Stimulated activated CD8-positive, alpha-beta memory T cell treated with anti-CD3 and anti-CD28 coated beads, Interleukin-7, amount 100 ng/mL, for 1 hour (primary cell): ENCODE measurements at regions not wholly inside any gene's neighbourhood (a gene's known extent, or its start where the extent isn't known, plus 50 kb on each side); places are given as distances from the start of the nearest gene placed in this dataset.

ENCODE experiments used
- DNase-seq, 2 donors: peaks; one replicate each; pipeline ENCODE4 v3.0.0-alpha.2; 2020; ENCODE audit warnings: low read depth in 2 of 2

DNA sequence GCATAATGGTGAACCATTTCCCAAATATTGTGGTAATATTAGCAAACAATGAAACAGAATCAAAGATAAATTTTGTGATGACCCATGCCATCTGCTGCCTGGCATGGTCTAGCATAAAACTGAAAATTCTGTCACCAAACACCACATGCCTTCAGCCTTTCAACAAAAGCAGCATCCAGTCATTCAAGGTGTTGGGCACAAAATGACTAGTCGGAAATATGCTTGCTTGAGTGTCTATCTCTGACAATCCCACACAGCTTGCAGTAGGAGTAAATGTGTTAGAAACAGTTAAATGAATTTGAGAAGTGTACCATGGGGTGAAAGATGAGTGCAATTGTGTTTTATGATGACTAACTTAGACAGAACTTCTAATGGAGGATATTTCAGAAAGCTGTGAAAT lies 61.7 kb upstream of the CDIN1 start:
- DNase-seq, result no peak

GRCh38 chr15:36519067-36519466 lies 60.4 kb upstream of the CDIN1 start:
- DNase-seq, result no peak

DNA sequence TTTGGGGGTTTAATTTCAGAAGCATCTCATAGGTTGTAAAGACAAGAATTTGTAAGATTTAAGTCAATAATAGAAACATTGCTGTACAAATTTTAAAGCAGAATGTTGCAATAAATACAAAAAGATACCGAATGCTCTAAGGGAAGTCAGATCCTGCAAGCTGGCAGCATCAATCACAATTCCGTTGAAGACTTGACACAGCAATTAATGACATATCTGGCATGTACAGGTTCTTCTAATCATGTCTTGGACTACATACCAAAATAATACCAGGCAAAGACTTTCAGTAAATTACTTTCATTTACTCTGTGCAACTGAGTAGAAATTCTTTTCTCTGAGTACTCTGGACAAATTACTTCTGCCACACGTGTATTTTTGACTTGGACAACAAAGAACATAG lies 54.0 kb upstream of the CDIN1 start:
- no peak for DNase-seq

DNA sequence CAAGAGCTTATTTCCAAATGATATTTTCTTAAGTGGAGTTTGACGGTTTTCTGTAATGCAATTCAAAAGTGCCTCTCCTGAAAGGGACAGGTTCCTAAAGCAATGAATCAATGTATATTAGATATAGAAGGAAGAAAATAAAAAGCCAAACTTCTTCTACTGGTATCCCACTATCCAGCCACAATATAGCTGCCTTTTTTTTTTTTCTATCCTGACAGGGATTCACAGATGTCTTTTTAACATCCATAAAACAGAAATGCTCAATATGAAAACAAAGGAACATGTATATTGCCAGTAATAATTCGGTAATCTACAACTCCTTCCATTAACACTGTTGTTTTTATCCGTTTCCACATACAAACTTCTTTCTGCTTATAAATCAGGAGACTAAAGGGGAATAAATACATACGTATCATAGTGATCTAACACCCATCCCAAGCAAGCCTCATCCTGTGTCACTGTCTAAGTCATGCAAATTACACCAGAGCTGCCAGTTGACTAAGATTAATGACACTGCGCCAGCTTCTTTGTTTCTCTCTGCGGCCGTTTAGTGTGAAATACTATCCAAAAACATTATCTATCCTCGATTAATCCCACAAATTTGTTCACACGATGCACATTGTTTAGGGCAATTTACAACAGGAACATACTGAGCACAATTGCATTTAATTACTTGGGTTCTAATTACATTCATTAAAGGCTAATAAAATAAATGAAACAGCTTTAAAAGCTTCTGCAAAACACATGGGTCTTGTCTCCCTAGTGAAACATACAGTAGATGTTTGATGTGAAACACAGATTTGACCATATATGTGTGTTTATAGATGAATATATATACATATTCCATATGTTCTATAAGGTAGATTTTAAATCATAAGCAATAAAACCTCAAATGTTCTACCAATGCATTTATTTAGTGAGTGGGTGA lies 51.9 kb upstream of the CDIN1 start:
- no peak for DNase-seq

GRCh38 chr15:36529296-36530011 lies 50.0 kb upstream of the CDIN1 start:
- no peak for DNase-seq
